Stomach (tissue), 8 donors: ENCODE measurements at regions not wholly inside any gene's neighbourhood (a gene's known extent, or its start where the extent isn't known, plus 50 kb on each side); places are given as distances from the start of the nearest gene placed in this dataset.

Source experiments
- DNase-seq, 2 donors: peaks; one replicate each; pipeline versions ENCODE4 v3.0.0 to v3.0.0-alpha.2; 2013 to 2019
- H3K27ac ChIP-seq, 5 donors: fragments of 200-600 bp in 4 of 5; sonication (generic) in 4 of 5; one replicate each; pipeline ENCODE4 v1.5.1; 2013 to 2019; ENCODE audit warnings: mild to moderate bottlenecking in 1 of 5, moderate library complexity in 1 of 5
- H3K27me3 ChIP-seq, 3 donors: fragments of 200-600 bp; sonication (generic); one replicate each; pipeline ENCODE4 v1.5.1; 2017 to 2019; ENCODE audit warnings: mixed run types in 1 of 3
- H3K36me3 ChIP-seq, 4 donors: fragments of 200-600 bp; sonication (generic); 1 replicate in 3 of 4; 2 replicates in 1 of 4; pipeline ENCODE4 v1.5.1; 2016 to 2019
- H3K4me1 ChIP-seq, 4 donors: fragments of 200-600 bp; sonication (generic); one replicate each; pipeline ENCODE4 v1.5.1; 2016 to 2019
- H3K4me3 ChIP-seq, 4 donors: fragments of 200-600 bp; sonication (generic) in 3 of 4; one replicate each; pipeline ENCODE4 v1.5.1; 2016 to 2019; ENCODE audit warnings: mild to moderate bottlenecking in 1 of 4
- H3K9me3 ChIP-seq, 4 donors: fragments of 200-600 bp; sonication (generic); one replicate each; pipeline ENCODE4 v1.5.1; 2016 to 2019
- EP300 ChIP-seq: sonication (generic); formaldehyde crosslinking; IDR thresholded peaks from one replicate; pipeline ENCODE4 v1.6.1; 2017; ENCODE audit warnings: antibody characterized with exemption
- POLR2A ChIP-seq, 4 donors: fragments of 450-650 bp; IDR thresholded peaks; one replicate each; pipeline ENCODE4 v1.6.1; 2016; ENCODE audit warnings: antibody characterized with exemption in 4 of 4, control low read depth in 2 of 4, mild to moderate bottlenecking in 1 of 4, moderate library complexity in 1 of 4
- POLR2AphosphoS5 ChIP-seq, 3 donors: sonication (generic); formaldehyde crosslinking; IDR thresholded peaks; one replicate each; pipeline ENCODE4 v1.6.1; 2016; ENCODE audit warnings: antibody characterized with exemption in 3 of 3
- WGBS, 5 donors: extraction: QIAGEN DNeasy Blood & Tissue Kit in 3 of 5; methylation state at CpG; one replicate each; pipeline versions ENCODE4 v1.1.5 to v1.1.7; 2013 to 2018; 5-methylcytosine and 5-hydroxymethylcytosine counted together
- intact Hi-C: fragments of 100-400 bp; cut with DNase I; formaldehyde crosslinking; loops from one replicate; pipeline ENCODE4 v1.15.1; 2023; ENCODE audit warnings: low total_unique reads
- TF ChIP-seq, protein P1 (sequence below), 7 experiments: fragments of 450-650 bp in 4 of 7; fragments of 200-600 bp in 3 of 7; sonication (generic) in 3 of 7; IDR thresholded peaks; one replicate each; pipeline ENCODE4 v1.5.1; 2016 to 2019; ENCODE audit warnings: antibody characterized with exemption in 7 of 7, control low read depth in 2 of 7, mild to moderate bottlenecking in 1 of 7
- donor health status: healthy with polysubstance abuse.
- donor health status: Bipolar disorder and iron deficiency.
- donor health status: healthy.

DNA sequence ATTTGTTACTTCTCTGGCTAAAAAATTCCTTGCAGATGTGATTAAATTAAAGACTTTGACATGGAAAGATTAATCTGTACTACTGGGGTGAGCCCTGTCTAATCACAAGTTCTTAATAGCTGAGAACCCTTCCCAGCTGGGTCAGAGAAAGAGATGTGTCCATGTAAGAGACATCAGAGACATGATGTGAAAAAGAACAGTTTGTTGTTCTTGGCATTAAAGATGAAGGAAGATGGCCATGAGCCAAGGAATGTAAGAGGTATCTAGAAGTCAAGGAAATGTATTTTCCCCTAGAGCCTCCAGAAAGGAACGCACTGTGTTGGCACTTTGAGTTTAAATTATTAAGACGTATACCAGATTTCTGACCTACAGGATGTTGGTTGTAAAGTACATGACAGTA is 1271.5 kb upstream of the PRMT6 start:
- intact Hi-C loops, result no loop called here
- no peaks in the 10 kb centered on the region for H3K36me3 ChIP-seq
- H3K27ac ChIP-seq, result no peak overlapping the region
- H3K9me3 ChIP-seq, result no peaks in the 10 kb centered on the region
- no peak overlapping the region for H3K4me3 ChIP-seq
- no peak for TF ChIP-seq POLR2A (IDR thresholded peaks at IDR 0.05)
- TF ChIP-seq, protein P1, sequence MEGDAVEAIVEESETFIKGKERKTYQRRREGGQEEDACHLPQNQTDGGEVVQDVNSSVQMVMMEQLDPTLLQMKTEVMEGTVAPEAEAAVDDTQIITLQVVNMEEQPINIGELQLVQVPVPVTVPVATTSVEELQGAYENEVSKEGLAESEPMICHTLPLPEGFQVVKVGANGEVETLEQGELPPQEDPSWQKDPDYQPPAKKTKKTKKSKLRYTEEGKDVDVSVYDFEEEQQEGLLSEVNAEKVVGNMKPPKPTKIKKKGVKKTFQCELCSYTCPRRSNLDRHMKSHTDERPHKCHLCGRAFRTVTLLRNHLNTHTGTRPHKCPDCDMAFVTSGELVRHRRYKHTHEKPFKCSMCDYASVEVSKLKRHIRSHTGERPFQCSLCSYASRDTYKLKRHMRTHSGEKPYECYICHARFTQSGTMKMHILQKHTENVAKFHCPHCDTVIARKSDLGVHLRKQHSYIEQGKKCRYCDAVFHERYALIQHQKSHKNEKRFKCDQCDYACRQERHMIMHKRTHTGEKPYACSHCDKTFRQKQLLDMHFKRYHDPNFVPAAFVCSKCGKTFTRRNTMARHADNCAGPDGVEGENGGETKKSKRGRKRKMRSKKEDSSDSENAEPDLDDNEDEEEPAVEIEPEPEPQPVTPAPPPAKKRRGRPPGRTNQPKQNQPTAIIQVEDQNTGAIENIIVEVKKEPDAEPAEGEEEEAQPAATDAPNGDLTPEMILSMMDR (IDR thresholded peaks at IDR 0.05), result no peak
- no peak for TF ChIP-seq POLR2AphosphoS5 (IDR thresholded peaks at IDR 0.05)
- no peak for TF ChIP-seq EP300
- no peaks in the 10 kb centered on the region for H3K4me1 ChIP-seq
- DNase-seq, result peak in 1 of 2 donors; percentile 2
- 23 to 41% (median 31%) methylated on average over 2 of the region's 2 CpGs for WGBS, 5 donors
- no peaks in the 10 kb centered on the region for H3K27me3 ChIP-seq

DNA sequence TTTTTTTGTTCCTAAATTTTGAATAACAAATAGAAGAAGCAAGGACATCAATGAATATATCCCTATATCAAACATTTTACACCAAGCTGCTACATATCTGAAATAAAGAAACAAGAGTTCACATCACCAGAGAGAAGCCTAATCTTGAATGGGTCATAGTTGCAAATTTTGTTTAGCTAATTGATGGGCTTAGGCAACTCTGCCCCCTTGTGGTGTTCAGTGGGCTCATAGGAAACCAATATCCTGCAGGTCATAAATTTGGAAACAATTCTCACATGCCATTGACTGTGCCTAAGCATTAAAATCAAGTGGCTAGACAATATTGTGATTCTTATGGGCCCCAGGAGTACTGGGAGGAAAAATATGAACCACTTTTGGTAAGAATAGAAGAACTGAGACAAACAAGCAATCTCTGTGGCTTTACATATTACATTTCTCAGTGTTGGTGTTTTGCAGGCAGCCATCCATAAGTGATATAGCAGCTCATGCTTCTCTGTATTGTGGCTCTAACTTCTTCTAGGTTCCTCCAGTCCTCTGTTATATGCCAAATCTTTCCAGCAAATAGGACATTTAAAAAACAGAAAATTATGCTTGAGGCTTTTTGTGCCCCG is 1262.8 kb upstream of the PRMT6 start:
- H3K36me3 ChIP-seq, result no peaks in the 10 kb centered on the region

DNA sequence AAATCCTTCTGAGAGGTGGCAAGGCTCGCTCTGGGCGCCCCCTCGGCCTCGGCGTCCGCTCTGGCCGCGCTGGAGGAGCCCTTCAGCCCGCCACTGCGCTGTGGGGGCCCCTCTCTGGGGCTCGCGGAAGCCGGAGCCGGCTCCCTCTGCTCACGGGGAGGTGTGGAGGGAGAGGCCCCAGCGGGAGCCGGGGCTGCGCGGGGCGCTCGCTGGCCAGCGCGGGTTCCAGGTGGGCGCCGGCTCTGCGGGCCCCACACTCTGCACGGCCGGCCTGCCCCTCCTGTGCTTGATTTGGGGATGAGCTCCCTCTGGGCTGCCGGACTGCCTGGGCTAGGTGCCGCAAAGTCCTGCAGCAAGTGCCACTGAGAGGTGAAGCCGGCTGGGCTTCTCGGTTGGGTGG is 1260.7 kb upstream of the PRMT6 start:
- H3K27ac ChIP-seq, result no peak overlapping the region
- intact Hi-C loops, result loop anchor here (5.0 kb wide), 1 partner anchor 1013 kb away; no protein-coding TSS in a partner anchor
- H3K36me3 ChIP-seq, result no peaks in the 10 kb centered on the region
- 90 to 93% (median 91%) methylated on average over 24 to 32 of the region's 32 CpGs for WGBS, 5 donors
- H3K9me3 ChIP-seq, result peaks cover 0 to 1% (median 0%) of the 10 kb centered on the region in 4 donors
- TF ChIP-seq EP300 (no peak), POLR2A (IDR thresholded peaks at IDR 0.05) (no peak), POLR2AphosphoS5 (IDR thresholded peaks at IDR 0.05) (no peak)
- TF ChIP-seq, protein P1 (IDR thresholded peaks at IDR 0.05), result no peak
- no peaks in the 10 kb centered on the region for H3K4me1 ChIP-seq
- no peaks in the 10 kb centered on the region for H3K27me3 ChIP-seq
- no peak overlapping the region for H3K4me3 ChIP-seq
- no peak for DNase-seq

More for the DNA sequence above, 1262.8 kb upstream of the PRMT6 start:
- no peaks in the 10 kb centered on the region for H3K9me3 ChIP-seq
- intact Hi-C loops, result no loop called here
- no peak overlapping the region for H3K4me3 ChIP-seq
- no peak overlapping the region for H3K27ac ChIP-seq
- WGBS, 5 donors, result 90 to 96% (median 92%) methylated on average over 1 of the region's 1 CpG
- H3K4me1 ChIP-seq, result no peaks in the 10 kb centered on the region
- peak; percentile 54 to 76 for DNase-seq
- H3K27me3 ChIP-seq, result no peaks in the 10 kb centered on the region
- TF ChIP-seq, protein P1 (IDR thresholded peaks at IDR 0.05), result peak in 5 of 7 experiments; percentile 22 to 54 (median 43)
- TF ChIP-seq POLR2AphosphoS5 (IDR thresholded peaks at IDR 0.05), result no peak
- no peak for TF ChIP-seq POLR2A (IDR thresholded peaks at IDR 0.05)

DNA sequence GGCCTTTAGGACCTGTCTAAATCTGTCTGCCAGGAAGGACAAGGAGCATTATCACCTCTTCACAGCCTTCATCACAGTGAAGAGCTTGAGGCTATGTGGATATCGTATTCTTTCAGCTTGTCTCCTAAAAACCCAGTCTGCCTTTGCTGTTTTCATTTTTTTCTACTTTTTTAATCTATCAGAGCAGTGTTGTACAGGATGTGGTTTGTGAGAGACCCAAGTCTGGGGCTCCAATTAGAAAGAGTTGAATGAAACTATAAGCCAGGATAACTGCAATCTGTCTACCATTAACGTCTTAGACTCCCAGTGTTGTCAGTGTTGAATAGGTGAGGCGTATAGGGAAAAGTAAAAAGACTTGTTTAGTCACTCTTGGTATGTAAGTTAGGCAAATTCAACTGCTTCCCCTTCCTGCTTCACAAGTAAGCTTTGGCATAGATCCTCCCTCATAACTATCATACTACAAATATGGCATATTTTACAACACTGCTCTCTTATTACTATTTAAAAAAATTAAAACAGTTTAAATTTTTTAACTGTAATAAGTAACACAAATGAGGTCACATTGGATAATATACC is 1225.8 kb upstream of the PRMT6 start:
- DNase-seq, result peak in 1 of 2 donors; percentile 2
- Histone ChIP-seq H3K27ac (no peak overlapping the region), H3K36me3 (no peaks in the 10 kb centered on the region), H3K27me3 (no peaks in the 10 kb centered on the region), H3K4me3 (no peak overlapping the region), H3K9me3 (no peaks in the 10 kb centered on the region), H3K4me1 (no peaks in the 10 kb centered on the region)
- 29 to 44% (median 43%) methylated on average over 3 of the region's 3 CpGs for WGBS, 5 donors
- intact Hi-C loops, result no loop called here
- TF ChIP-seq EP300 (no peak), POLR2A (IDR thresholded peaks at IDR 0.05) (no peak), POLR2AphosphoS5 (IDR thresholded peaks at IDR 0.05) (no peak)
- TF ChIP-seq, protein P1 (IDR thresholded peaks at IDR 0.05), result no peak
